ENCODE measurements at regions not wholly inside any gene's neighbourhood (a gene's known extent, or its start where the extent isn't known, plus 50 kb on each side); places are given as distances from the start of the nearest gene placed in this dataset.

GRCh38 chr9:134259708-134260107, 66.5 kb upstream of the RXRA start:
- Mint-ChIP-seq H3K27me3 (peaks cover 38% of the 10 kb centered on the region), H3K4me1 (ENCODE audit: low read depth) (peaks cover 6% of the 10 kb centered on the region), H3K36me3 (ENCODE audit: insufficient read depth) (no peaks in the 10 kb centered on the region), H3K27ac (no peak overlapping the region), H3K9me3 (ENCODE audit: low read depth) (no peaks in the 10 kb centered on the region), H3K4me3 (ENCODE audit: low read depth) (no peak overlapping the region)
- TF ChIP-seq CTCF (IDR thresholded peaks at IDR 0.05; ENCODE audit: unreplicated experiment) = no peak
- DNase-seq (ENCODE audit: low spot score, unreplicated experiment) = no peak

- peaks cover 16% of the 10 kb centered on the region for H3K4me1 Mint-ChIP-seq (ENCODE audit: low read depth)
- no peaks in the 10 kb centered on the region for H3K9me3 Mint-ChIP-seq (ENCODE audit: low read depth)
- peaks cover 33% of the 10 kb centered on the region for H3K27me3 Mint-ChIP-seq
- no peak overlapping the region for H3K27ac Mint-ChIP-seq
- no peak overlapping the region for H3K4me3 Mint-ChIP-seq (ENCODE audit: low read depth)
- no peaks in the 10 kb centered on the region for H3K36me3 Mint-ChIP-seq (ENCODE audit: insufficient read depth)
- no peak for TF ChIP-seq CTCF (IDR thresholded peaks at IDR 0.05; ENCODE audit: unreplicated experiment)
- DNase-seq (ENCODE audit: low spot score, unreplicated experiment) = no peak
These were observed 65.5 kb upstream of the RXRA start for GRCh38 chr9:134260801-134261200.

- H3K4me1 Mint-ChIP-seq (ENCODE audit: low read depth) = peaks cover 18% of the 10 kb centered on the region
- no peaks in the 10 kb centered on the region for H3K36me3 Mint-ChIP-seq (ENCODE audit: insufficient read depth)
- TF ChIP-seq CTCF (IDR thresholded peaks at IDR 0.05; ENCODE audit: unreplicated experiment) = no peak
- peaks cover 39% of the 10 kb centered on the region for H3K27me3 Mint-ChIP-seq
- no peak for DNase-seq (ENCODE audit: low spot score, unreplicated experiment)
- no peak overlapping the region for H3K27ac Mint-ChIP-seq
- no peaks in the 10 kb centered on the region for H3K9me3 Mint-ChIP-seq (ENCODE audit: low read depth)
- no peak overlapping the region for H3K4me3 Mint-ChIP-seq (ENCODE audit: low read depth)
These were observed 64.2 kb upstream of the RXRA start for GRCh38 chr9:134262035-134262434.

GRCh38 chr9:134263596-134263995, 62.7 kb upstream of the RXRA start:
- no peaks in the 10 kb centered on the region for H3K36me3 Mint-ChIP-seq (ENCODE audit: insufficient read depth)

GRCh38 chr9:134264169-134264568, 62.1 kb upstream of the RXRA start:
- no peak for DNase-seq (ENCODE audit: low spot score, unreplicated experiment)
- TF ChIP-seq CTCF (IDR thresholded peaks at IDR 0.05; ENCODE audit: unreplicated experiment) = no peak
- Mint-ChIP-seq H3K9me3 (ENCODE audit: low read depth) (no peaks in the 10 kb centered on the region), H3K27ac (no peak overlapping the region), H3K4me3 (ENCODE audit: low read depth) (no peak overlapping the region), H3K27me3 (peaks cover 39% of the 10 kb centered on the region), H3K36me3 (ENCODE audit: insufficient read depth) (no peaks in the 10 kb centered on the region), H3K4me1 (ENCODE audit: low read depth) (peaks cover 26% of the 10 kb centered on the region)

More at GRCh38 chr9:134263596-134263995, 62.7 kb upstream of the RXRA start:
- peaks cover 26% of the 10 kb centered on the region for H3K4me1 Mint-ChIP-seq (ENCODE audit: low read depth)
- no peak overlapping the region for H3K27ac Mint-ChIP-seq
- no peak overlapping the region for H3K4me3 Mint-ChIP-seq (ENCODE audit: low read depth)
- no peak for DNase-seq (ENCODE audit: low spot score, unreplicated experiment)
- H3K27me3 Mint-ChIP-seq = peaks cover 39% of the 10 kb centered on the region
- TF ChIP-seq CTCF (IDR thresholded peaks at IDR 0.05; ENCODE audit: unreplicated experiment) = no peak
- H3K9me3 Mint-ChIP-seq (ENCODE audit: low read depth) = no peaks in the 10 kb centered on the region
